Prostate gland (tissue), 2 donors: ENCODE measurements at regions not wholly inside any gene's neighbourhood (a gene's known extent, or its start where the extent isn't known, plus 50 kb on each side); places are given as distances from the start of the nearest gene placed in this dataset.
"Not testable (repeated sequence)": the region's sequence is repeated elsewhere in the genome, so short reads cannot be mapped to it uniquely, and the experiment has no call there.

Experiments
- POLR2A ChIP-seq: fragments of 450-650 bp; IDR thresholded peaks from one replicate; pipeline ENCODE4 v1.6.1; 2016; ENCODE audit warnings: antibody characterized with exemption, mild to moderate bottlenecking
- POLR2AphosphoS5 ChIP-seq: sonication (generic); formaldehyde crosslinking; IDR thresholded peaks from one replicate; pipeline ENCODE4 v1.6.1; 2017; ENCODE audit warnings: antibody characterized with exemption
- TF ChIP-seq, protein P1 (sequence below), 4 experiments: fragments of 200-600 bp in 2 of 4; fragments of 450-650 bp in 2 of 4; sonication (generic) in 2 of 4; IDR thresholded peaks; 1 replicate in 3 of 4; 2 replicates in 1 of 4; pipeline ENCODE4 v1.5.1; 2016 to 2019; ENCODE audit warnings: antibody characterized with exemption in 4 of 4, mild to moderate bottlenecking in 2 of 4, moderate library complexity in 2 of 4

DNA sequence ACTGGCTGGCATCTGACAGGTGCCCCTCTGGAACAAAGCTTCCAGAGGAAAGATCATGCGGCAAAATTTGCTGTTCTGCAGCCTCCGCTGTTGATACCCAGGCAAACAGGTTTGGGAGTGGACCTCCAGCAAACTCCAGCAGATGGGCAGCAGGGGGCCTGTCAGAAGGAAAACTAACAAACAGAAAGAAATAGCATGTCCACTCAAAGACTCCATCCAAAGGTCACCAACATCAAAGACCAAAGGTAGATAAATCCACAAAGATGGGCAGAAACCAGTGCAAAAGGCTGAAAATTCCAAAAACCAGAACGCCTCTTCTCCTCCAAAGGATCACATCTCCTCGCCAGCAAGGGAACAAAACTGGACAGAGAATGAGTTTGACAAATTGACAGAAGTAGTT lies 101.3 kb downstream of the HNRNPD start:
- not testable (repeated sequence) for TF ChIP-seq POLR2AphosphoS5, POLR2A
- TF ChIP-seq, protein P1, sequence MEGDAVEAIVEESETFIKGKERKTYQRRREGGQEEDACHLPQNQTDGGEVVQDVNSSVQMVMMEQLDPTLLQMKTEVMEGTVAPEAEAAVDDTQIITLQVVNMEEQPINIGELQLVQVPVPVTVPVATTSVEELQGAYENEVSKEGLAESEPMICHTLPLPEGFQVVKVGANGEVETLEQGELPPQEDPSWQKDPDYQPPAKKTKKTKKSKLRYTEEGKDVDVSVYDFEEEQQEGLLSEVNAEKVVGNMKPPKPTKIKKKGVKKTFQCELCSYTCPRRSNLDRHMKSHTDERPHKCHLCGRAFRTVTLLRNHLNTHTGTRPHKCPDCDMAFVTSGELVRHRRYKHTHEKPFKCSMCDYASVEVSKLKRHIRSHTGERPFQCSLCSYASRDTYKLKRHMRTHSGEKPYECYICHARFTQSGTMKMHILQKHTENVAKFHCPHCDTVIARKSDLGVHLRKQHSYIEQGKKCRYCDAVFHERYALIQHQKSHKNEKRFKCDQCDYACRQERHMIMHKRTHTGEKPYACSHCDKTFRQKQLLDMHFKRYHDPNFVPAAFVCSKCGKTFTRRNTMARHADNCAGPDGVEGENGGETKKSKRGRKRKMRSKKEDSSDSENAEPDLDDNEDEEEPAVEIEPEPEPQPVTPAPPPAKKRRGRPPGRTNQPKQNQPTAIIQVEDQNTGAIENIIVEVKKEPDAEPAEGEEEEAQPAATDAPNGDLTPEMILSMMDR (IDR thresholded peaks at IDR 0.05), result not testable (repeated sequence)
